Anterior cingulate cortex (tissue), 58 donors: ENCODE measurements at regions not wholly inside any gene's neighbourhood (a gene's known extent, or its start where the extent isn't known, plus 50 kb on each side); places are given as distances from the start of the nearest gene placed in this dataset.
A peak's percentile ranks its signal among the peaks of the same experiment; 100 is the strongest.
"Not testable (repeated sequence)": the region's sequence is repeated elsewhere in the genome, so short reads cannot be mapped to it uniquely, and the experiment has no call there.

Experiments used
- DNase-seq, 58 donors: peaks; one replicate each; lab custom pipeline; 2025; lab: John Stamatoyannopoulos, UW

DNA sequence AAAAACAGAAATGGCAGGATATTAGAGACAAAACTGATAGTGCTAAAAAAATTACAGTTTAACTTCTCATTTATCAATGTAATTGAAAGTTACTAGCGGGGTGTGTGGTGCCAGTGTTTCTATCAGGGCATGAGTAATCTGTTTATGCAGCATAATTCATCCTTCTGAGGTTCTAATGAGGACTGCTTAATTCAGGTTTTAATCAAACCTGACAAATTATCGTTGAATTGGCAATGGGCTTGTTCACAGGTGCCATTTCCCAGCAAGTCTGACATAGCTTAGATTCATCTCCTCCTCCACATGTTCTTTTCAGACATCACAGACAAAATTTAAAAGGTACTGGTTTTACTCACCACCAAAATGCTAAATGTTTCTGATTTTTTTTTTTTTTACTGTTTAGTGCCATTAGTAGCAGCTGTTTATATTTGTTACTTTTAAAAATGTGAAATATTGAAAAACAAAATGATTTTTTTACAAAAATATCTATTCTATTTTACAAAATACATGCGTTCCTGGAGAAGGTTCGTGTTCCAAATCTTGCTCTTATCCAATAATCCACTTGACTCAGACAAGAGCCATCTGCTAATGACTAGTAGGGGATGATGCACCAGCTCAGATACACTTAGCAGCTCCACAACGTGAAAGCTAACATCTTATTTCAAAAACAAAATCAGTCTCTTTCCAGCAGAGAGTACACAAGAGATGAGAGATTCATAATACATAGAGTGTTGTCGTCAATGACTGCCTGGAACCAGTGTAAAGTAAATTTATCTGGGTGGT lies 447.7 kb upstream of the DPPA4 start:
- DNase-seq = no peak

DNA sequence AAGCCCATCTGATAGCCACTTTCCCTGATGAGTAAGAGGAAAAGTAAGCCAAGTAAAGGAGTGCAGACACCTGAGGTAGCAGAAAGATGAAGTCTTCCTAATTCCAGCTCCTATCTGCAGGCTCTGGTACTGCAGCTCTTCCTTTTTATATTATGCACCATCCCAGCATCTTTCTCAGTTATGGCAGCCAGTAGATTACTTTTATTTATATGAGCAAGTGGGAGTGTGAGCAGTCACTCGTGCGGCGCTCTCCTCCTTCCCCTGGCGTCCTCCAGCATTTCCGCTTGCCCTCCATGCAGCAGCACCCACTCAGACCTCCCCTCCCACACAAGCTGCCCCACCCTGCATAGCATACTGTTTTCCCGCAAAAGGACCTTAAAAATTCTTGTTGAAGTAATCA lies 465.9 kb upstream of the DPPA4 start:
- no peak for DNase-seq

GRCh38 chr3:109804697-109805096 lies 467.4 kb upstream of the DPPA4 start:
- DNase-seq = no peak

DNA sequence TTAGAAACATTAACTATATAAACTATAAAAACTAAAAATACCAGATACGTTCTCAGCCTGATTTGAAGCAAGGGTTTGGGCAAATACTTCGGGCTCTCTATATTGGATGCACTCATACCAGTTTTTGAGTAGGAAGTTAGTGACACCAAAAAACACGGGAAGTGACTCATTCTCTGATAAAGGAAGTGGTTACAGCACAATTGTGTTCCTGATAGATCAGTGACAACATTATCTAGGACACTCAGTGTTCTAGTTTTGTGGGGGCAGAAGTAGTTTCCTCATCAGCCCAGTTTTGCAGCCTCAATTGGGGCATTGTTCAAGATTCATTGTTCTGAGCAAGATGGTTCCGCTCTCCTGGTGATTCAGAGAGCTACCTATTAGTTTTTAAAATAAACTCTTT lies 469.6 kb upstream of the DPPA4 start:
- no peak for DNase-seq

- DNase-seq = no peak
These were observed 472.2 kb upstream of the DPPA4 start for GRCh38 chr3:109809513-109809912.

- DNase-seq = no peak
These were observed 480.7 kb upstream of the DPPA4 start for GRCh38 chr3:109818081-109818480.

DNA sequence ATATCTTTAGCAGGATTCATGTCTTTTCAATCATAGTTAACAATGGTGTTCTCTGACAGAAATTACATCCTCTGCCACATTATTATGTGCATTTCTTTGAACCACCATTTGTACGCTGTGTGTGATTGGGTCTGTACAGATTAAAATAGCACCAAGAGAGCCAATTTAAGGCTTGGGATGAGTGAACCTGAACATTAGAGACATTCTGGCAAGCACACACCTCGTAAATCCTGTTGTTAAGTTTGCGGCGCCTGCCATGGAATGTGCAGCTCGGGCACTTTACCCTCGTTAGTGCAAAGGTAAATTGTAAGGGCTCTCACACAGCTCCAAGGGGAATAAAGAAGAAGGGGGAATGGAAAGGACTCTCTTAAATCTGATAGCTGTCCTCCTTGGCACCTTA lies 482.4 kb upstream of the DPPA4 start:
- no peak for DNase-seq

DNA sequence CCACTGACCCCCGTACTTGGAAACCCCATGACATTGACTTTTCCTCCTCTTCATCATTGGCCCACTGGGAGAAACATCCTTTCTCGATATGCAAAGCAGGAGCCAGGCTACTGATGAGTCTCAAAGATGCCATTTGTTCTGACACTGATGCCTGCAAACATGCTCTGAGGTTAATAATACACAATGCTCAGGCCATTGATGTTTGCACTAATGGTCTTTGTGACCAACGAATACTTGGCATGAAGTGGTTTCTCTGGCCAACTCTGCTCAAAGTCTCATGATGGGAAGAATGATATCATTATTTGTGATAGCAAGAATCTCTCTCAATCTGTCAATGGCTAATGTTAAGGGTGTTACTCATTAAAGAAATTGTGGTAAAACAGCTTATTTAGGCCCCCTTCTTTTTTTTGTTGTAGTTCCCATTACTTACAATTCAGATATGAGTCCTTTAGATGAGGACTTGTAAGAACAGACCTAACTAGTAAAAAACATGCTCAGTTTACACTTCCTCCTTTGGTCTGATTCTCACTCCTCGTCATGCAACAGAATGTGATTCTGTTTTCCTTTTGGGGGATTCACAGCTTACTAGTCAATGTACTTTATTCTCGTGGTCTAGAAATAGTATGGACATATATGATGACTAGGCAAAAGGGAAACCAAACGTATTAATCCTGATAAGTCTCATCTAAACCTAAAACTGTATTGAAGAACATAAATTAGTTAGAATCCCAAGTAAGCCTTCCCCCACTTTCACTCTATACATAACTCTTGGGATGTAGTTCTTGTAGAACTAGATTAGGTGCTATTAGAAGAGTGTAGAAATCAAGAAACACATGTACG lies 488.8 kb upstream of the DPPA4 start:
- DNase-seq = peak in 9 of 58 donors; percentile 1 to 57 (median 19)

GRCh38 chr3:109831403-109831802 lies 494.1 kb upstream of the DPPA4 start:
- no peak for DNase-seq

DNA sequence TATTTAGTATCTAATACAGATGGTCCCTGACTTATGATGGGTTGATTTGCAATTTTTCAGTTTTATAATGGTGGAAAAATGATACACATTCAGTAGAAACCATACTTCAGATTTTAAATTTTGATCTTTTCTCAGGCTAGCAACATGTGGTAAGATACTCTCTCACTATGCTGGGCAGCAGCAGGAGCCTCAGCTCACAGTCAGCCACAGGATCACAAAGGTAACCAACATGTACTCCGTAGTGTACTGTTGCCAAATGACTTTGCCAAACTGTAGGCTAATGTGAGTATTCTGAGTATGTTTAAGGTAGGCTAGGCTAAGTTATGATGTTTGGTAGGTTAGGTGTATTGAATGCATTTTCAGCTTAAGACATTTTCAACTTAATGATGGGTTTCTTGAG lies 498.6 kb upstream of the DPPA4 start:
- no peak for DNase-seq

GRCh38 chr3:109851854-109852253 lies 514.5 kb upstream of the DPPA4 start:
- DNase-seq = no peak

DNA sequence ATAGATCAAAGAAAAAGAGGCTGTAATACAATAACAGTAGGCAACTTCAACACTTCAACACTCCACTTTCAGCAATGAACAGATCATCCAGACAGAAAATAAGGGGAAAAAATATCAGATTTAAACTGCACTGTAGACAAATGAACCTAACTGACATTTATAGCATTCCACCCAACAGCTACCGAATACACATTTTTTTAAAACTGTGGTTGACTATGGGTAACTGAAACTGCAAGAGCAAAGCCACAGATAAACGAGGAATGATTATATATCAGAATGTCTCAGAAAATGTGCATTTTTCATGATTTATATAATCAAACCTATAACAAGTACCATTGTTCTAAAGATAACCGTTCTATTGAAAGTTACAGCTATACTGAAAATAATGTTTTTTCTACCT lies 514.9 kb upstream of the DPPA4 start:
- no peak for DNase-seq

DNA sequence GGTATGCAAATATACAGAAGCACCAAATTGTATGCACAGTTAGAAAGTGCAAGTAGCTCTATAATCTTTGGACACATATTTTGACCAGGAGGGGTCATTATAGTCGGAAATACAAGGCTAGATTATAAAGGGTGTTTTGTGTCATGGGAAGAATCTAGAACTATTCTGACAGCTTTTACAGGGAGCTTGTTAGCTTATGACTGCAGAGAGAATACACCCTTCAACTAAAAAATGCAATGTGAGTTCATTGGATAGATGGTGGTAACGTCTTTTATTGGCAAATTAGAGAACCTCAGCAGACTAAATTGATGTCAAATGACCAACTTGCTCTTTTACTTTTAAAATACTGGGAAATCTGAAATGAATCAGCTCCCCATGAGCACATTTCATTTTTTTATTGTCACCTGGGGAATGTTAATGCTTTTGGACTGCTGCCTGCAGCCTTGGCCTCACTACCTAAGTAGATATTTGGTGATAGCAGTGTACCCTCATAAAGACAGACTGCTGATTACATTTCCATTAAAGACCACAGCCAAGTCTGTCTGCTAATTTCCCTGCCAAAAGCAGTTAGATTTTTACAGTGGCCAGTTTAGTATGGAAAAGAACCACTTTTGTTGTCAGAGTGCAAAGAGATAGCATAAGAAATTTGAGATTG lies 515.9 kb upstream of the DPPA4 start:
- DNase-seq = no peak

DNA sequence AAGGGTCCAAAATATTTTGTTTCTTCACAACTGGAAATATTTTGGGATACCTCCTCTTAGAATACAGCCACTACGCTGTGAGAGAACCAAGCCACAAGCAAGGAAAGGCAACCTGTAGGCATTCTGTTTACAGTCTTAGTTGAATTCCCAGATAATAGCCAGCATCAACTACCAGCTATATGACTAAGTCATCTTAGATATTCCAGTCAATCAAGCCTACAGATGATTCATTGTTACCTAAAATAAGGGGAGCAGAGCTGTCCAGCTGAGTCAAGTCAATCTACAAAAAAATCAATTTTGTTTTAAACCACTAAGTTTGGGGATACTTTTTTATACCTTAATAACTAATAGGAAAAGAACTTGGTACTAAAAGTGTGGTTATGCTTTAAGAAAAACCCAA lies 526.4 kb upstream of the DPPA4 start:
- no peak for DNase-seq

DNA sequence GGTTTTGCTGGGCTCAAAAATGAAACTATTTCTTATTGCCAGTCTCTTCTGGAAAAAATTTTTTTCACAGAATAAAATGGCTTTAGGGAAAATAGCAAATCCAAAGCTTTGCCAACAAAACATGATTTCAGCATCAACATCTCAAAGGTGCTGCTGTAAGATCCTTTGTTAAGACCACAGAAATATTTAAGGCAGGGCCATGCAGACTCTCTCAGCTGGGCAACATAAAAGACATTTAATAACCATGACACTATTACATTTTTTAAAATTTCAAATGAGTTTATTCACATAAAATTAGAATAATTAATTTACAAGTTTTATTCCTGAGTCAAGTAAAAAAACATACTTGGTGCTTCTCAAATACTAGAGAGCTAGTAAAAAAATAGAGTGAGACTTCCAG lies 527.1 kb upstream of the DPPA4 start:
- no peak for DNase-seq

DNA sequence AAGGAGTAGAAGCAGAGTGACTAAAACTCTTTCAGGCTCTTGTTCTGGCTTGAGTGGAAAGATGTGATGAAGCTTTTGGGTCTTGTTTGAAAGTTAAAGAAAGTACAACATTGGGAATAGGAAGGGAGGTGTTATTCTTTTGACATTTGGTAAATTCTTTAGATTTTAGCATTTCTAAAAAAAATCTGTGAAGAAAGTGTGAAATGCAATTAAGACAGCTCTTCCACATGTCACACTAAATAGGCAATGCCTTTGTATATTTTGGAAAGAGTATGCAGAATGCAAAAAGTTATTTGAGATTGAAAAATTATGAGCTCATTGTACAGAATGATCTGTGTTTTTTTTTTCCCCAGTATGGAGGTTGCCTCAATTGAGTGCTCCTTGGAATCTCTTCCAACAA lies 532.2 kb upstream of the DPPA4 start:
- peak in 2 of 58 donors; percentile 1 to 18 for DNase-seq

GRCh38 chr3:109874896-109875708 lies 537.8 kb upstream of the DPPA4 start:
- DNase-seq = peak in 1 of 58 donors; percentile 2

DNA sequence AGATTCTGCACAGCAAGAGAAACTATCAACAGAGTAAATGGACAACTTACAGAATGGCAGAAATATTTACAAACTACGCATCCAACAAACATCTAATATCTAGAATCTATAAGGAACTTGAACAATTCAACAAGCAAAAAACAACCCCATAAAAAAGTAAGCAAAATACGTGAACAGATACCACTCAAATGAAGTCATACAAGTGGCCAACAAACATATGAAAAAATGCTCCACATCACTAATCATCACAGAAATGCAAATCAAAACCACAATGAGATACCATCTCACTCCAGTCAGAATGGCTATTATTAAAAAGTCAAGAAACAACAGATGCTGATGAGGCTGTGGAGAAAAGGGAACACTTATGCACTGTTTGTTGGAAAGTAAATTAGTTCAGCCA lies 540.3 kb upstream of the DPPA4 start:
- DNase-seq = not testable (repeated sequence)

DNA sequence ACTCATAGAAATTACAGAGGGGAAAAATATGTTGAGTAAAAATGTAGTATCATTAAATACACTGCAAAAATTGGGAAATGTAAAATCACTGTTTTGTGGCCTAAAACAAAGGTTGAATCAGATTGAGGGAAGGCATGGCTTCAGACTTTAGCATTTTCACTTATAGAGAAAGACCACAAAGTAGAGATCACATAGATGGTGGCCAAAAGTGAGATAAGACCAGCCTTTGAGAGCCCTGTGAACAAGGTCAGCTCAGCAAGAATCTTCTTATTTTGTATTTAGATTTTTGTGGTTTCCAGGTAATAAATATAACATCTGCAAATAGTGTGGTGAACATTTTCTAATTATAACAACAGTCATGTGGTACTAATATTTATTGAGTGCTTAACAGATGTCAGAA lies 544.8 kb upstream of the DPPA4 start:
- DNase-seq = no peak

GRCh38 chr3:109887293-109887692 lies 549.9 kb upstream of the DPPA4 start:
- no peak for DNase-seq

DNA sequence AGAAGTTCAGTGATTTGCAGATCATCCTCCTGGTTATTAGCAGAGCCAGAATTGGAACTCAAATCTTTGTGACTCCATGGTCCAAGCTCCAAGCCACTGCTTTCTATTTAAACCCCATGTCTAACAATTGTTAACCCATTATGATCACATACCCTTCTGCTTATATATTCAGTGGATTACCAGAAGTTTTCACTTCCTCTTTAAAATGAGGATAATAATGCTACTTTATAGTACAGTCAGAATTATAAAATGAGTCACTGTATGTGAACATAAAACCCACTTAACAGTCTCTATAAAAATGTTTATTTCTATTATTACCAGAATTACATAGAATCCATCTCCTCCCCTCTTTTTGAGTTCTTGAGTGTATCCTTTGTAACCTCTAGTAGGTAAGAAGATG lies 550.7 kb upstream of the DPPA4 start:
- DNase-seq = no peak
